Urinary bladder (tissue), 3 donors: ENCODE measurements at regions not wholly inside any gene's neighbourhood (a gene's known extent, or its start where the extent isn't known, plus 50 kb on each side); places are given as distances from the start of the nearest gene placed in this dataset.

ENCODE experiments used
- DNase-seq: peaks from one replicate; pipeline ENCODE4 v3.0.0-alpha.2; 2015; ENCODE audit errors: extremely low spot score
- H3K27ac ChIP-seq: one replicate; pipeline ENCODE4 v1.5.1; 2013; ENCODE audit warnings: low read depth, mild to moderate bottlenecking, moderate library complexity
- H3K36me3 ChIP-seq: one replicate; pipeline ENCODE4 v1.6.1; 2013; ENCODE audit warnings: mild to moderate bottlenecking, moderate library complexity; ENCODE audit not compliant: insufficient read depth
- H3K4me1 ChIP-seq: one replicate; pipeline ENCODE4 v1.6.1; 2013; ENCODE audit warnings: mild to moderate bottlenecking, moderate library complexity; ENCODE audit not compliant: insufficient read depth
- H3K4me3 ChIP-seq: one replicate; pipeline ENCODE4 v1.5.1; 2013; ENCODE audit warnings: low read depth, low read length
- whole genome bisulfite sequencing: extraction: QIAGEN DNeasy Blood & Tissue Kit; methylation state at CpG from one replicate; pipeline ENCODE4 v1.1.7; 2013; 5-methylcytosine and 5-hydroxymethylcytosine counted together
- donor health status: healthy with polysubstance abuse.
- donor health status: healthy.

- H3K36me3 ChIP-seq: no peaks in the 10 kb centered on the region
- no peaks in the 10 kb centered on the region for H3K4me1 ChIP-seq
- H3K4me3 ChIP-seq: no peak overlapping the region
- DNase-seq: no peak
- H3K27ac ChIP-seq: no peak overlapping the region
- WGBS: 83% methylated on average over 6 of the region's 6 CpGs
Observed at GRCh38 chr13:106723036-106723435, 155.1 kb upstream of the ARGLU1 start.

- Histone ChIP-seq H3K36me3 (no peaks in the 10 kb centered on the region), H3K27ac (no peak overlapping the region), H3K4me3 (no peak overlapping the region), H3K4me1 (no peaks in the 10 kb centered on the region)
- no peak for DNase-seq
- 23% methylated on average over 3 of the region's 3 CpGs for WGBS
Observed at GRCh38 chr13:106722620-106723019, 154.7 kb upstream of the ARGLU1 start.

DNA sequence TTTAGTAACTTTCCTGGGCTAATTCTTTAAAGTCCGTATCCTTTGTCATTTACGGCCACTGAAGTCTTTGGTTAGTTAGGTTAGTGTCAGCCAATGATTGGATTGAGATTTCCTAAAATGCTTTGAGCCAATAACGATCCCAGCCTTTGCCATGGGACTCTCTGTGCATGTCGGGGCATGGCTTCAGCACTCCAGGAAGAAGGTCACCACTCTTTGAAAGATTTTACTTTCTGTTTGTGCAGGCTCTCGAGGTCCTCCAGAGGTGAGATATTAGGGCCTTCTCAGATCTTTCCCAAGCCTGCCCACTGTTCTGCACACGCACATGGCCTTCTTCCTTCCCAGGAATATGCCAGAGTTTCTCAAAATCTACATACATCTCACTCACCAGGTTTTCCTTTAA, 153.7 kb upstream of the ARGLU1 start:
- WGBS: 96% methylated on average over 6 of the region's 6 CpGs
- DNase-seq: no peak
- Histone ChIP-seq H3K4me3 (no peak overlapping the region), H3K4me1 (no peaks in the 10 kb centered on the region), H3K27ac (no peak overlapping the region), H3K36me3 (no peaks in the 10 kb centered on the region)

- DNase-seq: no peak
- no peaks in the 10 kb centered on the region for H3K36me3 ChIP-seq
- H3K4me3 ChIP-seq: no peak overlapping the region
- WGBS: 88% methylated on average over 10 of the region's 10 CpGs
- no peaks in the 10 kb centered on the region for H3K4me1 ChIP-seq
- H3K27ac ChIP-seq: no peak overlapping the region
Observed at GRCh38 chr13:106714271-106714982, 146.5 kb upstream of the ARGLU1 start.

- H3K36me3 ChIP-seq: no peaks in the 10 kb centered on the region
- no peak overlapping the region for H3K4me3 ChIP-seq
- DNase-seq: no peak
- no peak overlapping the region for H3K27ac ChIP-seq
- no peaks in the 10 kb centered on the region for H3K4me1 ChIP-seq
- WGBS: 46% methylated on average over 10 of the region's 10 CpGs
Observed at GRCh38 chr13:106712381-106712780, 144.4 kb upstream of the ARGLU1 start.

GRCh38 chr13:106710266-106710665, 142.3 kb upstream of the ARGLU1 start:
- Histone ChIP-seq H3K27ac (peak overlapping the region; percentile 52), H3K4me1 (no peaks in the 10 kb centered on the region), H3K36me3 (no peaks in the 10 kb centered on the region), H3K4me3 (no peak overlapping the region)
- DNase-seq: no peak
- WGBS: 23% methylated on average over 7 of the region's 7 CpGs

GRCh38 chr13:106709522-106709921, 141.6 kb upstream of the ARGLU1 start:
- H3K36me3 ChIP-seq: no peaks in the 10 kb centered on the region
- H3K4me3 ChIP-seq: no peak overlapping the region
- no peak overlapping the region for H3K27ac ChIP-seq
- WGBS: 78% methylated on average over 3 of the region's 3 CpGs
- no peak for DNase-seq
- H3K4me1 ChIP-seq: no peaks in the 10 kb centered on the region

GRCh38 chr13:106702505-106702904, 134.6 kb upstream of the ARGLU1 start:
- Histone ChIP-seq H3K4me1 (no peaks in the 10 kb centered on the region), H3K36me3 (no peaks in the 10 kb centered on the region), H3K27ac (no peak overlapping the region), H3K4me3 (no peak overlapping the region)
- 81% methylated on average over 9 of the region's 9 CpGs for WGBS
- no peak for DNase-seq

DNA sequence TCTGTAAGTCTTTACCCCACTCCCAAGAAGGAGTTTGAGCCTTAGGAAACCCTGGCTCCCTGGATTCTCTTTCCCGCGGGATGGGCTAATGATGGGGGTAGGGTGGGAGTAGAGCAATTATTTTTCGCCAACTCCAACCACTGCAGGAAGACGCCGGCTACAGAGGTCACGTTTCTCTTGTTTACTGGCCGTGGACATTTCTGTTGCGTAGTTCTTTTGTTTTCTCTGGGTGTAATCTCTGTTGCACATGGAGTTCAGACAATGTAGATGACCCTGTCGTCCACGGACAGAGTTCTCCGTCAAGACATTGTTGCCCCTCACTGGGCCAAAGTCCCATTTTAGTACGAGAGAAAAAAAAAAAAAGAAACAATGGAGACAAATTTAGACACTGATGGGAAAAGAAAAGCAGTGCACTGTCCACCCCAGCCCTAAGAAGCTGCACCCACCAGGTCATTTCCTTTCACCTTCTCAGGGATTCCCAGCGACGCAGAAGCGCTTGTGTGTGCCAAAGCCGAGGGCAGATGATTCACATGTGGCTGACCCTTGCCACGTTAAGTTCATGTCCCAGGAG, 133.9 kb upstream of the ARGLU1 start:
- WGBS: 82% methylated on average over 17 of the region's 17 CpGs
- no peaks in the 10 kb centered on the region for H3K36me3 ChIP-seq
- no peak overlapping the region for H3K4me3 ChIP-seq
- DNase-seq: no peak
- H3K27ac ChIP-seq: no peak overlapping the region
- H3K4me1 ChIP-seq: no peaks in the 10 kb centered on the region

DNA sequence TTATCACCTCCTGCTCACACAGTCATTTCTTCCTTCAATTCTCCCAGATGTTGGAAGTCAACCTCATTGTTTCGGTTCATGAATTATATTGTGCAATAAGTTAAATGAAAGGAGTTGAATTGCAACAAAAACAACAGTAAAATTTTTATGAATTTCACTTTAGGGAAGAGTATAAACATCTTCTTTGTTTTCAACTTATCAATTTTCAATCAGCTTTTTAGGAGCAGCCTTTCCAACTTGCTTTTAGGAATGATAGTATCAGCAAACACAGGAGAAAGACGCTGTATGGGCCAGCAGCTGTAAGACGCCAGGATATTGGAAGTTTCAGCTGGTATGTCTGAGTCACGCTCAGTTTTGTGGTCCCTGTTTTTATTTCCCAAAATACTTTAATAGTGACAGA, 132.5 kb upstream of the ARGLU1 start:
- peak; percentile 41 for DNase-seq
- H3K4me1 ChIP-seq: no peaks in the 10 kb centered on the region
- no peak overlapping the region for H3K27ac ChIP-seq
- H3K4me3 ChIP-seq: no peak overlapping the region
- WGBS: 46% methylated on average over 4 of the region's 4 CpGs
- H3K36me3 ChIP-seq: no peaks in the 10 kb centered on the region

DNA sequence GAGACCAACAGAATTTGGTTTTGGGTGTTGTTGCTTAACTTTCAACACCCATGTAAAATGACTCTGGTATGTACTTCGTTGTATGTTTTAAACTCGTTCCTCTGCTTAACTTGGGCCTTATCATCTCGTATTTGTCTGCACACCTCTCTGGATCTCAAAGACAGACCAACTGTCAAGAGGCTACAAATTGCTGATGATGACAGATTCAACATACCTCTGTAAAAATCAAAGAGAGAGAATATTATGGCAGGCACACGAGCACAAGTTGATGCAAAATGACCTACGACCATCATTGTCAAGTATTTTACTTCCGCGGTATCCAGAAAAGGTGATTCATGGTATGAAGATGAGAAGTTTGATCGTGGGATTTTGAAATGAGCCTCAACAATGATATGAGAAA, 132.1 kb upstream of the ARGLU1 start:
- H3K36me3 ChIP-seq: no peaks in the 10 kb centered on the region
- no peak overlapping the region for H3K27ac ChIP-seq
- no peak for DNase-seq
- 90% methylated on average over 8 of the region's 8 CpGs for WGBS
- no peaks in the 10 kb centered on the region for H3K4me1 ChIP-seq
- no peak overlapping the region for H3K4me3 ChIP-seq

GRCh38 chr13:106699311-106699710, 131.4 kb upstream of the ARGLU1 start:
- Histone ChIP-seq H3K4me3 (no peak overlapping the region), H3K4me1 (no peaks in the 10 kb centered on the region), H3K36me3 (no peaks in the 10 kb centered on the region), H3K27ac (no peak overlapping the region)
- DNase-seq: no peak
- 58% methylated on average over 5 of the region's 5 CpGs for WGBS

DNA sequence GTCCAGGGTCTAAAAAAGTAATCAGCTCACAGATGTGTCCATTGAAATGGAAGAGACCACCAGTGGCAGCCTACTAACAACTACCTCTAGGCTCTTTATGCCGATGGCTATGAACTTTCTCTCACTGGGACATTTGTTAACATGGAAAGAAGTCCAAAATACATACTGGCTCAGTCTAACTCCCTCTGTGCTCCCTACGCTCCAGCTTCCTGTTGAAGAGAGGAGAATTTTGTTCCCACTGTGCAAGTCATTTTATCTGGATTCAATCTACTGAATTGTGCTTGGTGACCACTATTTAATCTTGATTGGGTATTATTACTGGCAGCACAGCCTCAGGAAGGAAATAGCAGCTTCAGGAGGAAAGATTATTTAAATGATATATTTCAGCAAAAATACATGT, 128.8 kb upstream of the ARGLU1 start:
- Histone ChIP-seq H3K27ac (no peak overlapping the region), H3K4me3 (no peak overlapping the region), H3K36me3 (no peaks in the 10 kb centered on the region), H3K4me1 (no peaks in the 10 kb centered on the region)
- WGBS: 87% methylated on average over 2 of the region's 2 CpGs
- no peak for DNase-seq

DNA sequence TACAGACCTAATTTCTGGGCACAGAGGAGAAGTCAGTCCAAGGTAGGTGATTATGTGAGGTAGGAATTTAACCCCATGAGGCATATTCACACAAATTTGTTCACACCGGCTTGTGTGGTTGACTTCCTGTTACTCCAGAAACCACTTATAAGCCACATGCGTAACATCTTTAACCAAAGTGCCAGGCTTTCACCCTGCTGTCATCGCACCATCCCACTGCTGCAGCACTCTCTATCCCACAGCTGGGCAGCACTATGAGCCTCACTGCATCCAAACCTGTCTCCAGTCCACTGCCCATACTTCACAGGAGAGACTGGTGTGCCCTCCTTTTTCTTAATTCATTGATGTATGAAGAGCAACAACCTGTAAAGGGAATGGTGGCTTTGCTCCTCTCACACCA, 128.2 kb upstream of the ARGLU1 start:
- H3K27ac ChIP-seq: no peak overlapping the region
- no peak overlapping the region for H3K4me3 ChIP-seq
- no peaks in the 10 kb centered on the region for H3K4me1 ChIP-seq
- DNase-seq: no peak
- no peaks in the 10 kb centered on the region for H3K36me3 ChIP-seq
- 95% methylated on average over 3 of the region's 3 CpGs for WGBS

- H3K27ac ChIP-seq: no peak overlapping the region
- H3K36me3 ChIP-seq: no peaks in the 10 kb centered on the region
- no peak for DNase-seq
- H3K4me3 ChIP-seq: no peak overlapping the region
- H3K4me1 ChIP-seq: no peaks in the 10 kb centered on the region
Observed at GRCh38 chr13:106695139-106695538, 127.2 kb upstream of the ARGLU1 start.
